ENCODE measurements at regions not wholly inside any gene's neighbourhood (a gene's known extent, or its start where the extent isn't known, plus 50 kb on each side); places are given as distances from the start of the nearest gene placed in this dataset.

DNA sequence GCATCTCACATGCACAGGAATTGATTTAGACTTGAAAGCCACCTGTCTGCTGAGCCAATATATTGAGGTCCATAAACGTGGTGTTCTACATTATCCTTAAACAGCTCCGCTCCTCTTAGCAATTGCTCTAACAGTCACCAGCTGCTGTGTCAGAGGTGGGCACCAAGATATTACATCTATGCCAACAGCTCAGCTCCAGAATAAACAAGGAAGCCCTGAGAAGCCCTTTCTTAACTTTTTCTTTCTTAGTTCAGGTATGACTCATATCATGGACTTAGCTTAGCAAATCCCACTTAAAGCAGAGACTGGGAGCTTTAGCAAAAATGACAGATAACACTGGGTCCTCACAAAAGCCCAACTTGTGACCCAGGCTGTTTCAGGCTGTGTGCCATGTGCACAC, 436.6 kb downstream of the IRS1 start:
- DNase-seq, result no peak

DNA sequence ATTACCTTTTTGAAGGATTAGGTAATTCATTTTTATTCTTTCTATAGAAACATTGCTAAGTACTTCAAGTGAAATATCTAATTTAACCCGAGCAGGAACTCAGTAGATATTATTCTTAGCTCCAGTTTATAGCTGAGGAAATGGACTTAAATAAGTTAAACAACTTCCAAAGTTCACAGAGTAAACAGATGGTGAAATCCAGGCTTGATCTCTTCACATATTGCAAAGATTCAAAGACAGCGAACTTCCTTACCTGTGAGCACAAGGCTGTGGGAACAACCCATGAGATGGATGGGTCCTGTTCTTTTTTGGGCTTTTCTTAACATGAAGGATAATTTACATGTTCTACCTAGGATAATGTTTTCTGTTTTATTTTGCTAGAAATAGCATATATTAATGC, 439.0 kb downstream of the IRS1 start:
- no peak for DNase-seq

DNA sequence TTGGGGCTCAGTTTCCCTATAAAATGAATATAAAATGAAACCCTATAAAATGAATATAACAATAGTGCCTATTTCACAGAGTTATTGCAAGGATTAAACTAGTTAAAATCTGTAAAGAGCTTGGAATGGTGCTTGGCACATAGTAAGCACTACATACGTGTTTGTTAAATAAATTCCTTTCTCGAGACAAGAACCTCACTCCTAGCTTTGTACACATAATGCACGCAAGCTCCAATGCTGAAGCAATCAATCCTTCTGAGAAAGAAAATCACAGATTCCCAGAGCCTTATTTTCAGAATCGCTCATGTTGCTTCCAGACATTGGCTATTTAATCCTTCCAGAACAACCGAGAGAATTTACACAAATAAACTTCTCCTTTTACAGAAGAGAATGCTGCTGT, 440.9 kb downstream of the IRS1 start:
- DNase-seq, result no peak

DNA sequence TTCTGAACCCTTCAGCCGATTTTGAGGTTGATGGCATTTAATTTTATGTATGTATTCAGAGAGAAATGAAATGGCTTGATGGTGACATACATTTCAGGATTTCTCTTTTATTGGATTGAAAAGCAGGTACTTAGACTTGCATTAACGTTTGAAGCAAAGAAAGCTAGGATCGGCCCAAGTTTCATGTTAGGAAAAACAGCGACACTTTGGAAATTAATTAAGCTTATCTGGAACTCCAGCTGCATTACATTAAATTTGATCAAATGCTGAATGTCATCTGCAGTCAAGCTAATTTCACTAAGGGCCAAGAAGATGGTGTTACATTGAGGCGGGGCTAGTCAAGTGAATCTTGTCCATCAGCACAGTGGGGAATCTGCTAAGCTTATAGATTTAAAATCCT, 441.8 kb downstream of the IRS1 start:
- no peak for DNase-seq

DNA sequence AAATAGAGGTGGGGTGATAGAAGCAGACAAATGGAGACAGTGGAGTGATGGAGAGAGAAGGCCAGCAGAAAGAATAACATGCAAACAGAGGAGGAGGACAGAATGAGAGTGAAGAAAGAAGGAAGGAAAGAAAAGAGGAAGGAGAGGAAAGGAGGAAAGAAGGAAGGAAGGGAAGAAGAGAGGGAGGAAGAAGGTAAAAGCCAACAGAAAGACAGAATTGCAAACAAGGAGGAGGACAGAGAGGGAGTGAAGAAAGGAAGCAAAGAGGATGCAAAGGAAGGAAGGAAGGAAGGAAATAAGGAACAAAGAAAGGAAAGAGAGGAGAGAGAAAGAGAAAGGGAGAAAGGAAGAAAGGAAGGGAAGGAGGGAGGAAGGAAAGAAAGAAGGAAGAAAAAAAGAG, 444.0 kb downstream of the IRS1 start:
- no peak for DNase-seq

DNA sequence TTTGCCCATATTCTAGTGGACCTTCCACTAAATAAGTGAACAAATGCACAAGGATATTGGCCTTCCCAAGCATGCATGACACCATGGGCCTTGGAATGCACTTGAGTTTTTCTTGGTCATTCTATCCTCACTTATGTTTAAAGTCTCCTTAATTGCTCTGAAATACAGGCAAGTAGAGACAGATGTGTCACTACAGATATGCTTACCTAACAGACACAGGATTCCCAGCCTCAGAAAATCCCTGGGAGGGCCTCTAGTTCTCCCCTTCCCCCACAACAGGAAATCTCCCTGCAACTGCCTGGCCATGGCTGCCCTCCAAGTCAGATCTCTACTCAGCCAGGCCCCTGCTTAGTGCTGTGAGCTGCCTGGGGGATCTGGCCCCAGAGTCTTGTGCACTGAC, 445.2 kb downstream of the IRS1 start:
- no peak for DNase-seq

DNA sequence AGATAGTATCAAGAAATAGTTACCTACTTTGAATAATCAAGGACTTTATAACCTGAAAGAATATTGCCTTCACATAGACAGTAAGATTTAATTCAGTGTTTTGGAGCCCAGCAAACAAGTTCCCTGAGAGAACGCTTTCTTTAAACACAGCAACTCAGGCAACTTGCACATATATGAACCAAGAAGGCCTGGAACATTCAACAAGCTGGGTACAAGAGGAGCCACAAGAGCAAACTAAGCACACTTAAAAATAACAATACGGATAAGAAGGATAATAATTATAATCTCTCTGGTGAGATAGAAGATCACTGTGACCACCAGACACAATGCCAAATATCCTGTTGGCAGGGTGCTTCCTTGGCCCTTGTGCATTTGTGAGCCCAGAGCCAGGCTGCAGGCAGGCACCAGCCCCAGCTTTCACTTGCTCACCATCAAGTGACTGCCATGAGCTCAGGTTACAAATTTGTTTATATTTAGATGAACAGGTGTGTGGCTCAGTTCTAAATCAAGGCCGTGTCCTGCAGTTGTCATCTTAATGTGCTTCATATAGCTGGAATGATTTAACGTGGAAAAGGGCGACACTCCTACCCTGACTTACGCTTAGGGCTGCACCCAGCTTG, 446.6 kb downstream of the IRS1 start:
- DNase-seq, result no peak

DNA sequence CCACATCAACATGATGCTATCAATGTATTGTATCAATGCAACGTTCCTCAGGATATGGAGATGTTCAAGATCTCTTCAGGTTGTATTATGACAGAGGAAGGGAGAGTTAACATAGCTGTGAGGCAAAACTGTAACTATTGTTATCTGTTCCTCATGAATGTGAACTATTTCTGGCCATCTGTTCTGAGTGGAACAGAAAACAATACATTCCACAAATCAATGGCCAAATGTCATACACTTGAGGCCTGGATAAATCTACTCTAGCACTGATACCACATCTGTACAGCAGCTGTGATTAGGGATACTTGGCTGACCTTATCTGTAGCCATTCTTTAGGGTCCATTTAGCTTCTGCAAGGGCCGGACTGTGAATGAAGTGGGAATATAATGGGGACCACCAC, 447.9 kb downstream of the IRS1 start:
- no peak for DNase-seq

DNA sequence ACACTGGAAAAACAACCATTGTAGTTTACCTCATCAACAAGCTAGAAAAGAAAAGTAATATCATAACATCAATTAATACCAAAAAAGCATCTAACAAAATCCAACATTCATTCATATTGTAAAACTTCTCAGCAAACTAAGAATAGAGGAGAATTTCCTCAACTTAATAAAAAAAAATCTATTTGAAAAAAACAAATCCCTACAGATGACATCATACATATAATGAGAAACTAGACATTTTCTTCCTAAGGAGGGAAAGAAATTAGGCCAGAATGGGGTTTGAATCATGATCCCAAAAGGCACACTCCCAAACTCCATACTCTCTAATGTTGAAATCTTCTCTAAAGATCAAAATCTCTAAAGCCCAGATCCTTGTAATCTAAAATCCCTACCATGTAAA, 460.0 kb downstream of the IRS1 start:
- no peak for DNase-seq

DNA sequence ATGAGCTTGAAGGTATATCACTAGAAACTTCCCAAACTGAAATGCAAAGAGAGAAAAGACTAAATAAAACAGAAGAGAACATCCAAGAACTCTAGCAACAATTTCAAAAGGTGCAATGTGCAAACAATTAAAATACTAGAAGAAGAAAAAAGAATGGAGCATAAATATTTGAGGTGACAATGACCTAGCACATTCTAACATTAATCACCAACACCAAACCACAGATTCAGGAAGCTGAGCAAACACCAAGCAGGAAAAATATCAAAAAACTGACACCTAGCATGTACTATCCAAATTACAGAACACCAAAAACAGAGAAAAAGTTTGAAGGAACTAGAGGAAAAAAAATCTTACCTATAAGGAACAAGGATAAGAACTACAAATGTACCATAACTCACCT, 460.8 kb downstream of the IRS1 start:
- no peak for DNase-seq

DNA sequence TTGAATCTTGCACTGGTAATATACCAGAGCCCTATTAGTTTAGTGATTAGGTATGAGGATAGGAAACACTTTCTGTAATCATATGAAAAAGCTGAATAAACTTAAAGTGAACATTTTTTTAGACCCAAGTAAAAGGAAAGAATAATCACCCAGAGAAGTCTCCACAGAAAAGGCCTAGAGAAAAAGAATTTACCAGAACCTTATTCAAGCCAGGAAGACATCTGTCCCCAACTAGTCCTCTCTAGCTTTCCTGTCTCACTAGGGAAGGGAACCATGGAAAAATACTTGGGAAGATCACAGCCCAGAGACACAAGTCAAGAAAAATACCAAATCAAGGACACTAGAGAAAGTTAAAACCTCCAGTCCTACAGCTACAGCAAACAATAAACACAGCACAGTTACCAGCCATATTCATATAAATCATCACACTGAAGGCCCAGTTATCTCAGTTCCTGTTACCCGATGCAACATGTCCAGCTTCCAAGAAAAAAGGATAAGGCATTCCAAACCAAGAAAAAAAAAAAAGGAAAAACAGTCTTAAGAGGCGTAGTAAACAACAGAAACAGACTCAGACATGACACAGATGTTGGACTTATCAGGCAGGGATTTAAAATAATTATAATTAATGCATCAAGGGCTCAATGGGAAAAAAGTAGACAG, 461.5 kb downstream of the IRS1 start:
- no peak for DNase-seq

DNA sequence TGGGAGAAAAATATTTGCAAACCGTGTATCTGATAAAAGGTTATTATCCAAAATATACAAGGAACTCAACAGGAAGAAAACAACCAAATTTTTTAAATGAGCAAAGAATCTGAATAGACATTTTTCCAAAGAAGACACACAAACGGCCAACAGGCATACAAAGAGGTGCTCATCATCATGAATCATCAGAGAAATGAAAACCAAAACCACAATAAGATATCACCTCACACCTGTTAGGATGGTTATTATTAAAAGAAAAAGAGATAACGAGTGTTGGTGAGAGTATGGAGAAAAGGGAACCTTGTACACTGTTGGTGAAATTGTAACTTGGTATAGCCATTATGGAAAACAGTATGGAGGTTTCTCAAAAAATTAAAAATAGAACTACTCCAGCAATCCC, 463.3 kb downstream of the IRS1 start:
- no peak for DNase-seq

DNA sequence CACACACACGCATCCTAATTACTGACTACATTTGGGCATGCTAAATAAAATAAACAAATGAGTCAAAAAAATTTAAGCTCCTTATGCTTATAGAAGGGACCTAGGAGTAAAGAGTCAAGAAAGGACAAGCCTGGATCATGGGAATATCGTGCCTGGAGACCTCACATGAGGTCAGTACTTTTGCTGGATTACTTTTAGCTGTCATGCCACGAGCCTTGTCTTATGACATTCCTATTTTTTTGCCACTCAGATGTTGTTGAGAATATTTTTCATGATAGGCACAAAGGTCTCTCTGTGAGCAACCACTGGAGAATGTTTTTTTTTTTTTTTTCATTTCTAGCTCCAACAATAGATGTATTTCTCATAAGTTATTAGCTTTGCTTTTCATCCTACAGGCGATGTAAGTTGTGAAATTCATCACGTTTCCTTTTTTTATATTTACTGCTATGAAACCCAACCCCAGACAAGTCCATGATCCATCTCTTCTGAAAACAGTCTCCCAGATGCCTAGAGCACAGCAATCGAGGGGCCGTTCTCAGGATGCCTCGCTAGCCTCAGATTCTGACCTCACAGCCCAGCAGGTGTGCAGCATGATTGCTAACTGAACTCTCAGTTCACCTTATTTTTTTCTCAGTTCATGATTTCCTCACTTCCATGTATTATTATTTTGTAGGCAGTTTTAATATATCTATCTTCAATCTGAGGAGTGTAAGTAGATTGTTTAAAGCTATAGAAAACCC, 464.5 kb downstream of the IRS1 start:
- DNase-seq, result no peak

DNA sequence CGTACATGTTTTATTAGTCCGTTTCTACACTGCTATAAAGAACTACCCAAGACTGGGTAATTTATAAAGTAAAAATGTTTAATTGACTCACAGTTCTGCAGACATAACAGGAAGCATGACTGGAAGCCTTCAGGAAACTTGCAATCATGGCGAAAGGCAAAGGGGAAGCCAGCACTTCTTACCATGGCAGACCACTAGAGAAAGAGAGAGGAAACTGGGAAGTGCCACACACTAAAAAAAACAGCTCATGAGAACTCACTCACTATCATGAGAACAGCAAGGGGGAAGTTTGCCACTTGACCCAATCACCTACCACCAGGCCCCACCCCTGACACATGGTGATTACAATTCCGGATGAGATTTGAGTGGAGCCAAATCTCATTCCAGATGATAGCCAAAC, 466.2 kb downstream of the IRS1 start:
- DNase-seq, result no peak

DNA sequence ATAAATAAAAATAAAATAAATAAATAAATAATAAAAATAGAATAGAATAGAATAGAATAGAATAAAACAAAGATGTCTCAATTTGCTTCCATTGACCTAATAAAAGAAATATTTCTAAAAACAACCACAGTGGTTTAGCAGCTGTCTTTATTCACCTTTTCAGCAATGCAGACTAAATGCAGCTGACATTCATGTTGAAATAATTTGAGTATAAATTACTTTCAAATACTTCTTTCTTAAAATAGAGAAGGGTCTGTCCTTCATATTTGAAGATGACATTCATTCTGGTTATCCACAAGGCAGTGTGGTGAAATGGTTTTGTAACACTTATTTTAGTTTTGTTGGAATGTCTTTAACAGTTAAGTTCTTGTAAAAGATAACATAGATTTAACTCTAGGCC, 469.4 kb downstream of the IRS1 start:
- no peak for DNase-seq

DNA sequence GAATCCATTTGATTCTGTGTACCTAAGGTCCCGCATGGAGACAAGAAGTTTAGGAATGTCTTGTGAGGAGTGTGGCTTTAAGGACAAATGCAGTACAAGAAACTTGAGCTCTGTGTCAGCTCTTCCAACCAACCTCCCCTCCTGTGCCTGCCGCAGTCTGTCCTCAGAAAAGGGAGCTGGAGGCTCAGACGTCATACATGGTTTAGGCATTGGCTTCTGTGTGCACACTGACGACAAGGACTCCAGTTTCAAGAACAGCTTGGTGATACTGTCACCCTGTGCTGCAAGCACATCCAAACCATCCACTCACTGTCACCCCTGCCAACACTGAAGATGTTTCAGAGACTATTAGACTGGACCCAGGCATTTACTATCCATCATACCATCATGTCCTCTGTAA, 470.4 kb downstream of the IRS1 start:
- DNase-seq, result no peak

DNA sequence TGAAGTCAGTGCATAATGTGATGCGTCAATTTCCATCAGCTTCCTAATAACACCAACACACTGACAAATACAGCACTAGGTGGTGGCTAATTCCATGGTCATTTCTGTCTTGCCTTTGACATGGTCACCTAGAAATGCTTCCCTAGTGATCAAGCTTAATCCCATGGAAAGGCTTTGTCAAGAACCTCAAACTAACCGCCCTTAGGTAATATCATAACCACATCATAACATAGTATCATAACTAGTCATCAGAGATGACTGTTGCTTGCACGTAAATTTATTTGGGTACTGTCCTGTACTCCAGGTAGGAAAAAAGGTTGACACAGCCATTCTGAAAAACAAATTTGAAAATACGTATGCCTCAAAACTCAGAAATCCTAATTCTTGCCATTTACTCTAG, 471.8 kb downstream of the IRS1 start:
- no peak for DNase-seq

DNA sequence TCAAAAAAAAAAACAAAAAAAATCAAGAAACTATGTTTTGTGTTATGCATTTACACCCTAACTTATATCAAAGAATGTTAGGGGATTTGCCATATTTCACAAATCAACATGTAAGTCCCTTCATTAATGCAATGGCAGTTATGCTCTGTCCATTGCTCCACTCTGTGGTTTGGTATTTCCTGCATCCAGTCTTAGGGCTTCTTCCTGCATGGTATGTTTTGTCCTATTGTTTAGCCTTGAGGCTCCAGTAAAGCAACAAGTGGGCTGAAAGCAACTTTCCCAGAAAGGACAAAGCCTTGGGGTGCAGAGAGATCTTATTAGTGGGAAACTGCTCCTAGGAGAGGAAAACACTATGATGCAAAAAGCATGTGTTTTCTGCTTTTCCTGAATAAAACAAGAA, 474.1 kb downstream of the IRS1 start:
- DNase-seq, result no peak

DNA sequence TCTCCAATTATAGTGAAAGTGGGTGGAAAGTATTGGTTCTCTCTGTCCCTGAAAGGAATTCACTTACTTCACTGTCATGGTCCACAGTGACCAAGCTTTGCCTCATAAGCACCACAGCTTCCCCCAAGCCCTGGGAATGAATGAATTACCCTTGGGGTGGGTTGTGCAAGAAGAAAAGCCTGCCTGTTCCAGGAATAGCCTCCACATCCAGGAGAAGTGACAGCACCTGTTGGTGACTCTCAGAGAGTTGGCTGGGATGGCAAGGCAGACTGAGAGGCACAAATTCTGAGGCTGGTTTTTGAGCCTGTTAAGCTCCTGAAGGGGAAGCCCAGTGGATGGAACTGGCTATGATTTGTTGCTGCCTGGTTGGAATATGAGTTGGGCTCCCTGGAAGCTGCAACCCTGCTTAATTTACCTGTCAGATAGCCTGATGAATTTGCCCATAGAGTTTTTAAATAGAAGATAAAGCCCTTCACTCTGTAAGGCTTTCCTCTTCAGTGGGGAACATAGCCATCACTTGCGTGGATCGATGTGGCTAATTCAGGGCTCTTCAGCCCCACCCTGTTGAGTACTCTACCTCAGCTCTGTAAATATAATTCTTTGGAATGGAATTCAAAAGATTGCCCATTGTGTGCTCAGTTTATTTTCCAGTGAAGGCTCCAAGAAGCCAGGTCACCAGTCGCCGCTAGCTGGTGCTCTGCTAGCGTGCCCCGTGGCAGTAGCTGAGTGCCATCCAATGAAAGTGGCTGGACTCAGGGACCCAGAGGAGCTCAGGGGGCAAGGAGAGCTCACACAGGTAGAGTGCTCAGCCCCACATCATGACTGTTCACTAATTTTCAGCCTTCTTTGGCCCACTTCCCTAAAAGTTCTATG, 479.3 kb downstream of the IRS1 start:
- DNase-seq, result no peak

DNA sequence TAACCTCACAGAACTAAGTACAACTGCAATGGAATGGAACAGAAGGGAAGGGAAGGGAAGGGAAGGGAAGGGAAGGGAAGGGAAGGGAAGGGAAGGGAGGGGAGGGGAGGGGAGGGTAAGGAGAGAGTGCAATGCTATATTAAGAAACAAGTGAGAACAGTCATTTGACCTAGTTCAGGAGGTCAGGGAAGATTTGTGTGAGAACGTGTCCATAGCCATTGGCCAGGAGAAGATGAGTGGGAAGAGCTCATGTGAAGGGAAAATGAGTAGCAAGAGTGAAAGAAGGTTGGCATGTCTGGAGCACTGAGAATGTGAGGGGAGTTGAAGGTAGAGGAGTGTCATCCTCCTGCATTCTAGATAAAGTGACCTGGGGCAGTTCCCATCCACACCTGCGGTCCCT, 481.6 kb downstream of the IRS1 start:
- DNase-seq, result no peak

DNA sequence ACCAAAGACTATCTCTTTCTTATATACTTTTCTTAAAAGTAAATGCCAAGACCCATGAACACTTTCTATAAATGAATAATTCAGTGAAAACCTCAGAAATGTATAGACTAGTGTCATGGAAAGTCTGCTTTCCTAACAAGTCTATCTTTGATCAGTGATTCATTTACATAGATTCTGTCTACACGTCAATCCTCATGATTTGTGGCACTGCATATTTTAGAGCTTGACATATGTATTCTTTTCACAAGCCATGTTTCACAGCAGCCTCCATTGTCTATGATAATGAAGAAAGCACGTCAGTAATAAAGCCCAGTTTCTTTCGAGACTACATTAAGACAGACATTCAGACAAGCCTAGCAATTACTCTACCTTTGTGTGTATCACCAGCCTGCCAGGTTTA, 486.6 kb downstream of the IRS1 start:
- DNase-seq, result no peak

DNA sequence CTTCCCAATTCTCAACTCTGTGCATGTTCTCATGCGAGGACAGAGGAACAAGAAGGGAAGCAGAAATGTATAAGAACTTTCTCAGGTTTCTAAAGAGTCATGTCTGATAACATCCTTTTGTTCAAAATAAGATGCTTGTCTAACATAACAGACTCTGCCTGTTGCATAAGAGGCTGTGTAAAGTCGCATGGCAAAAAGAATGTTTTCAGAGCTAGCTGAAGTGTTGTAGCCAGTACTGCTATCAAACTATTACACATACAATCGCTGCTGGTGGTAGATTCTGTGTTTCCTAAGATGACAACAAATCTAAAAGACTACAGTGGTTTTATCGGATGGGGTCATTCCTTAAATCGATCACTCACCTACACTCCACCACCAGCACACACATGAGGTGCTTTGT, 487.5 kb downstream of the IRS1 start:
- no peak for DNase-seq

DNA sequence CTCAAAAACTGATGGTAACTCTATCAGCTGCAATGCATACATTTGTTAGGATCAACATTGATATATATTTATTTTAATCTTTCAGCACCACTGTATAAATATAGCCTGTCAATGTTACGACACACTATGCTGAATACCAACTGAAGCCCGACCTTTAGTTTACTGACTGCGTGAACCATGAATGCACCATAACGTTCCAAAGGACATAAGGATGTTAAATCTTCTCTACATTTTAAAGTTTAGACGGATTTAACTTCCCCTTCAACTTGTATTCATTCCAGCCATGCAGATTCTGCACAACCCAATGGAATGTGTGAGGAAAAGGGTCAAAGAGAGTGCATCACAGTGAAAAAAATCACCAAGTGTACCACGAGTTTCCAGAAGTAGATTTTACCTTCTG, 489.5 kb downstream of the IRS1 start:
- no peak for DNase-seq

DNA sequence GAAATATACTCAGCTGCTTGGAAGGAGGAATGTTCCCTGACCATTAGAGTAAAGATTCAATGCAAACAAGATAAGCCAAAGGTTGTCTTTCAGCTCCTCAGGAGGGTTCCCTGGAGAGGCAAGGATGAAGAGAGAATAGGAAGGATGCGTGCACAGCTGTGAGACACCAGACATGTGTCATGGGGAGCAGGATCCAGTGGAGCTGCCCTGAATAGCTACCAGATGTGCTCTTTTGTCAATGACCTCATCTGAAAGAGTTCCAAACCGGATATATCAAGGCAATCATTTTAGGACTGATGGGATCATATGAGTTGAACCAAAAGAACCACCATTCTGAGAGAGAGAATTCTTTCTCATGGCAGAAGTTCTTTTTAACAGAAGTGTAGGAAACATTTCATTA, 490.6 kb downstream of the IRS1 start:
- no peak for DNase-seq

Measured in activated CD4-positive, CD25-positive, alpha-beta regulatory T cell (primary cell).